Gastrocnemius medialis (tissue), 4 donors: ENCODE measurements at regions not wholly inside any gene's neighbourhood (a gene's known extent, or its start where the extent isn't known, plus 50 kb on each side); places are given as distances from the start of the nearest gene placed in this dataset.
"Not testable (repeated sequence)": the region's sequence is repeated elsewhere in the genome, so short reads cannot be mapped to it uniquely, and the experiment has no call there.

ENCODE experiments used
- ATAC-seq, 2 donors: fragments of 150-250 bp; one replicate each; pipeline ENCODE4 v1.9.1; 2016
- DNase-seq, 2 donors: peaks; one replicate each; pipeline ENCODE4 v3.0.0-alpha.2; 2019
- H3K27ac ChIP-seq, 4 donors: fragments of 200-600 bp; sonication (generic); 1 replicate in 1 of 4; 2 replicates in 3 of 4; pipeline ENCODE4 v1.5.1; 2016 to 2018; ENCODE audit warnings: mild to moderate bottlenecking in 2 of 4, moderate library complexity in 1 of 4
- H3K27me3 ChIP-seq, 3 donors: fragments of 200-600 bp; sonication (generic) in 2 of 3; 1 replicate in 1 of 3; 2 replicates in 2 of 3; pipeline versions ENCODE4 v1.5.1 to v1.6.0; 2016 to 2019; ENCODE audit warnings: mild to moderate bottlenecking in 1 of 3, moderate library complexity in 1 of 3
- H3K36me3 ChIP-seq, 2 donors: fragments of 200-600 bp; sonication (generic) in 1 of 2; one replicate each; pipeline ENCODE4 v1.5.1; 2017 to 2018
- H3K4me1 ChIP-seq, 2 donors: fragments of 200-600 bp; sonication (generic) in 1 of 2; one replicate each; pipeline ENCODE4 v1.5.1; 2016 to 2017; ENCODE audit warnings: mild to moderate bottlenecking in 2 of 2
- H3K4me3 ChIP-seq, 4 donors: fragments of 200-600 bp; sonication (generic) in 3 of 4; 1 replicate in 1 of 4; 2 replicates in 3 of 4; pipeline ENCODE4 v1.5.1; 2016 to 2019; ENCODE audit warnings: mild to moderate bottlenecking in 2 of 4
- H3K9me3 ChIP-seq, 3 donors: fragments of 200-600 bp; sonication (generic) in 2 of 3; 1 replicate in 1 of 3; 2 replicates in 2 of 3; pipeline ENCODE4 v1.5.1; 2016 to 2019
- CTCF ChIP-seq, 5 experiments: fragments of 450-650 bp in 3 of 5; fragments of 200-600 bp in 2 of 5; sonication (generic) in 2 of 5; IDR thresholded peaks in 4 of 5; conservative IDR thresholded peaks in 1 of 5; 1 replicate in 4 of 5; 2 replicates in 1 of 5; pipeline ENCODE4 v1.5.1; 2016 to 2019; ENCODE audit warnings: antibody characterized with exemption in 5 of 5, mild to moderate bottlenecking in 3 of 5, moderate library complexity in 3 of 5
- POLR2A ChIP-seq, 2 donors: fragments of 450-650 bp; IDR thresholded peaks; one replicate each; pipeline ENCODE4 v1.6.1; 2017; ENCODE audit warnings: antibody characterized with exemption in 2 of 2, mild to moderate bottlenecking in 2 of 2, moderate library complexity in 2 of 2
- in situ Hi-C, 4 donors: fragments of 200-750 bp; cut with MboI; loops; one replicate each; pipeline versions ENCODE4 v1.15.0 to v1.8.0; 2017; ENCODE audit warnings: low sequenced_read_pairs in 4 of 4
- intact Hi-C: fragments of 100-400 bp; cut with DNase I; formaldehyde crosslinking; loops from one replicate; pipeline ENCODE4 v1.15.1; 2023; ENCODE audit warnings: low total_unique reads

- intact Hi-C loops (no loop called here), in situ Hi-C loops (no loop called here)
- H3K9me3 ChIP-seq = no peaks in the 10 kb centered on the region
- peaks cover 0 to 8% (median 0%) of the 10 kb centered on the region in 3 donors for H3K27me3 ChIP-seq
- no peak overlapping the region for H3K4me3 ChIP-seq
- no peaks in the 10 kb centered on the region for H3K4me1 ChIP-seq
- no peaks in the 10 kb centered on the region for H3K36me3 ChIP-seq
- no peak overlapping the region for H3K27ac ChIP-seq
- TF ChIP-seq POLR2A (IDR thresholded peaks at IDR 0.05) = no peak
- no peak for TF ChIP-seq CTCF (IDR thresholded peaks at IDR 0.05 in 4 of 5, conservative IDR thresholded peaks at IDR 0.05 in 1 of 5)
- no peak for ATAC-seq
- DNase-seq = no peak
These were observed 142.0 kb downstream of the PLS3 start for GRCh38 chrX:115702982-115703381.

- H3K4me3 ChIP-seq = no peak overlapping the region
- H3K27ac ChIP-seq = no peak overlapping the region
- no peak for DNase-seq
- no peaks in the 10 kb centered on the region for H3K4me1 ChIP-seq
- no peak for ATAC-seq
- intact Hi-C loops = no loop called here
- no peaks in the 10 kb centered on the region for H3K36me3 ChIP-seq
- H3K9me3 ChIP-seq = no peaks in the 10 kb centered on the region
- H3K27me3 ChIP-seq = peaks cover 0 to 8% (median 0%) of the 10 kb centered on the region in 3 donors
- in situ Hi-C loops = no loop called here
- no peak for TF ChIP-seq CTCF (IDR thresholded peaks at IDR 0.05 in 4 of 5, conservative IDR thresholded peaks at IDR 0.05 in 1 of 5)
- TF ChIP-seq POLR2A (IDR thresholded peaks at IDR 0.05) = no peak
These were observed 148.1 kb downstream of the PLS3 start for GRCh38 chrX:115709039-115709438.

GRCh38 chrX:115712484-115712883, 151.5 kb downstream of the PLS3 start:
- in situ Hi-C loops (no loop called here), intact Hi-C loops (no loop called here)
- no peak overlapping the region for H3K4me3 ChIP-seq
- H3K27me3 ChIP-seq = peaks cover 0 to 7% (median 0%) of the 10 kb centered on the region in 3 donors
- no peak for TF ChIP-seq POLR2A (IDR thresholded peaks at IDR 0.05)
- TF ChIP-seq CTCF (IDR thresholded peaks at IDR 0.05 in 4 of 5, conservative IDR thresholded peaks at IDR 0.05 in 1 of 5) = no peak
- H3K4me1 ChIP-seq = no peaks in the 10 kb centered on the region
- no peaks in the 10 kb centered on the region for H3K36me3 ChIP-seq
- DNase-seq (no peak), ATAC-seq (no peak)
- H3K9me3 ChIP-seq = no peaks in the 10 kb centered on the region
- H3K27ac ChIP-seq = no peak overlapping the region

- in situ Hi-C loops = no loop called here
- intact Hi-C loops = no loop called here
- Histone ChIP-seq H3K27ac (no peak overlapping the region), H3K4me3 (no peak overlapping the region), H3K4me1 (no peaks in the 10 kb centered on the region), H3K36me3 (no peaks in the 10 kb centered on the region), H3K9me3 (no peaks in the 10 kb centered on the region), H3K27me3 (peaks cover 0 to 15% (median 0%) of the 10 kb centered on the region in 3 donors)
- ATAC-seq (no peak), DNase-seq (no peak)
- TF ChIP-seq CTCF (IDR thresholded peaks at IDR 0.05 in 4 of 5, conservative IDR thresholded peaks at IDR 0.05 in 1 of 5) = no peak
- TF ChIP-seq POLR2A (IDR thresholded peaks at IDR 0.05) = no peak
These were observed 152.5 kb downstream of the PLS3 start for GRCh38 chrX:115713460-115713859.

- intact Hi-C loops (no loop called here), in situ Hi-C loops (no loop called here)
- ATAC-seq = no peak
- H3K9me3 ChIP-seq = no peaks in the 10 kb centered on the region
- no peak for DNase-seq
- peaks cover 0 to 33% (median 7%) of the 10 kb centered on the region in 3 donors for H3K27me3 ChIP-seq
- no peak for TF ChIP-seq POLR2A (IDR thresholded peaks at IDR 0.05)
- no peak for TF ChIP-seq CTCF (IDR thresholded peaks at IDR 0.05 in 4 of 5, conservative IDR thresholded peaks at IDR 0.05 in 1 of 5)
- H3K27ac ChIP-seq = no peak overlapping the region
- H3K4me1 ChIP-seq = no peaks in the 10 kb centered on the region
- no peak overlapping the region for H3K4me3 ChIP-seq
- no peaks in the 10 kb centered on the region for H3K36me3 ChIP-seq
These were observed 158.2 kb downstream of the PLS3 start for GRCh38 chrX:115719171-115719570.

- ATAC-seq, H3K4me3 ChIP-seq, H3K9me3 ChIP-seq, H3K4me1 ChIP-seq, in situ Hi-C loops, intact Hi-C loops, H3K27ac ChIP-seq, H3K36me3 ChIP-seq, DNase-seq: not testable (repeated sequence)
- H3K27me3 ChIP-seq = peaks cover 0 to 22% (median 7%) of the 10 kb centered on the region in 3 donors
These were observed 161.9 kb downstream of the PLS3 start for GRCh38 chrX:115722724-115723433.

- intact Hi-C loops, H3K4me1 ChIP-seq, H3K4me3 ChIP-seq, ATAC-seq, H3K27ac ChIP-seq, in situ Hi-C loops, H3K9me3 ChIP-seq, H3K36me3 ChIP-seq, H3K27me3 ChIP-seq, DNase-seq: not testable (repeated sequence)
These were observed 164.4 kb downstream of the PLS3 start for GRCh38 chrX:115725370-115725769.
